22Rv1 (cell line): ENCODE measurements at regions not wholly inside any gene's neighbourhood (a gene's known extent, or its start where the extent isn't known, plus 50 kb on each side); places are given as distances from the start of the nearest gene placed in this dataset.

Experiments
- CTCF ChIP-seq: fragments of 450-650 bp; IDR thresholded peaks from 2 replicates; pipeline ENCODE4 v1.5.1; 2017; ENCODE audit warnings: mild to moderate bottlenecking
- ZFX ChIP-seq: fragments of 450-650 bp; IDR thresholded peaks from 2 replicates; pipeline ENCODE4 v1.6.1; 2017; ENCODE audit warnings: antibody characterized with exemption, borderline replicate concordance

- TF ChIP-seq CTCF (no peak), ZFX (no peak)
Measured at GRCh38 chr15:38844736-38845135, 280.1 kb upstream of the RASGRP1 start.
